ENCODE measurements at regions not wholly inside any gene's neighbourhood (a gene's known extent, or its start where the extent isn't known, plus 50 kb on each side); places are given as distances from the start of the nearest gene placed in this dataset.

DNA sequence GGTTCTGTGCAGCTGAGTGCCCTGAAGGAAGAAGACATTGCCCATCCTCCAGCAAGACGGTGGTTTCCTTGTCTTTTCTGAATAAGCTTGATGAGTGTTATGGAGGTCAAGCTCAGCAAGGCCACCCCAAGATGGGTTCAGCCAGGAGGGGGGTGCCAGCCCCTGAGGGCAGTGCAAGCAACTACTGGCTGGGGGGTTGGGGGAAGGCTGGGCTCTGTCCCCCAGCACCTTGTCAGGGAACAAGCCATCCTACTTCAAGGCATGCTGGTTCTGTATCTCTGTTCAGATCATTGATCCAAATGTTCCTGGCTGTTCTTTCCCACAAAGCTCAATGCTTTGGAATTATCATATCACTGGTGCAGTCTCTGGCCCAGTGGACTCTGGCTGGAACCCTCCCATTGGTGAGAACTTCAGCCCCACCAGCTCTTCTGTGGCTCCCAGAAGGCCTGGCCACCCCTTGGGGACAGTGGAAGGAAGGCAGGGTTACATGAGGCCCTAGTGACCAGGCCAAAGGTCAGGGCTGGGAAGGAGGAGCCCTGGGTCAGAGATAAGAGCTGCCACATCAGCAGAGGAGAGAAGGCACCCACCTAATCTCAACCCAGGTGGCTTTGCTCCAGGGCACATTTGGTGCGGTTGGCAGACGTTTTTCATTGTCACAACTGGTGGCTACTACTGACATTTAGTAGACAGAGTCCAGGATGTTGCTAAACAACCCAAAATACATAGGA, 280.2 kb downstream of the IRX2 start:
- no peak overlapping the region for H3K4me3 Mint-ChIP-seq
- no peak overlapping the region for H3K27ac Mint-ChIP-seq

DNA sequence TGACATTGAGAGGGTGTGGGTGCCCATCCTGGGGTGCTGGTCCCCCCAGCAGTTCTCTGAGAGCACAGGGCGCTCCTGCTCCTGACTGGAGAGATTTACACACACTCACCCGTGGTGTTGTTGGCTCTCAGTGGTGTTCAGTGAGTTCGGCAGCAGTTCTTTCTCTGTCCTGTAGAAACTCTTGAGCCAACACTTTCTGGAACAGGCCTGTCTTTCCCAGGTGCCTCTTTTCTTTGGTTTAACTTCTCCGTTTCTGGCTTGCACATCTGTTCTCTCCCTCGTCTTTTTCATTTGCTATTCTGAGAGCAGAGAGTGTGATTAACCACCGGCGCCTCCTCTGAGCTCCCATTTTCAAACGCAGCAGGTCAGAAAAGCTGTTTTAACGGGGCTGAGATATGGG, 284.5 kb downstream of the IRX2 start:
- Mint-ChIP-seq H3K4me3 (no peak overlapping the region), H3K27me3 (peaks cover 7% of the 10 kb centered on the region), H3K36me3 (no peaks in the 10 kb centered on the region), H3K27ac (no peak overlapping the region), H3K4me1 (ENCODE audit: low read depth) (no peaks in the 10 kb centered on the region), H3K9me3 (ENCODE audit: low read depth) (no peaks in the 10 kb centered on the region)

More for the DNA sequence above, 280.2 kb downstream of the IRX2 start:
- H3K4me1 Mint-ChIP-seq (ENCODE audit: low read depth): no peaks in the 10 kb centered on the region
- no peaks in the 10 kb centered on the region for H3K36me3 Mint-ChIP-seq
- H3K9me3 Mint-ChIP-seq (ENCODE audit: low read depth): no peaks in the 10 kb centered on the region
- H3K27me3 Mint-ChIP-seq: peaks cover 4% of the 10 kb centered on the region

DNA sequence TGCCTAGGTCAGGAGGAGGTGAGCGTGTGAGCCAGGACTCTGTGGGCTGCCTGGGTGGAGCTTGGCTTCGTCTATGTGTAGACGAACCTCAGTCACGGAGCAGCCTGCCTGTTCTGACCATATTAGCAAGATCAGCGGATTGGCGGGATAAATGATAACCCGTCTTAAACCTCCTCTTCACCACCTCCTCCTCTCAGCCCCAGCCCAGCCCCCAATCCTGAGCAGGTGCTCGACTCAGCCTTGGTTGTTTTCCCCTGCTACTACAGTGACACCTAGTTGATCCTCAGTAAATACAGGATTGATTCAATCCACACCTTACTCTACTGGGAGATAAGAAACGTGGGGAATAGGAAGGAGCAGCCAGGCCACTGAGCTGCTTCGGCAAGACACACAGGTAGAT, 286.1 kb downstream of the IRX2 start:
- Mint-ChIP-seq H3K9me3 (ENCODE audit: low read depth) (no peaks in the 10 kb centered on the region), H3K36me3 (no peaks in the 10 kb centered on the region), H3K4me3 (no peak overlapping the region), H3K27me3 (peaks cover 4% of the 10 kb centered on the region), H3K27ac (no peak overlapping the region), H3K4me1 (ENCODE audit: low read depth) (no peaks in the 10 kb centered on the region)

DNA sequence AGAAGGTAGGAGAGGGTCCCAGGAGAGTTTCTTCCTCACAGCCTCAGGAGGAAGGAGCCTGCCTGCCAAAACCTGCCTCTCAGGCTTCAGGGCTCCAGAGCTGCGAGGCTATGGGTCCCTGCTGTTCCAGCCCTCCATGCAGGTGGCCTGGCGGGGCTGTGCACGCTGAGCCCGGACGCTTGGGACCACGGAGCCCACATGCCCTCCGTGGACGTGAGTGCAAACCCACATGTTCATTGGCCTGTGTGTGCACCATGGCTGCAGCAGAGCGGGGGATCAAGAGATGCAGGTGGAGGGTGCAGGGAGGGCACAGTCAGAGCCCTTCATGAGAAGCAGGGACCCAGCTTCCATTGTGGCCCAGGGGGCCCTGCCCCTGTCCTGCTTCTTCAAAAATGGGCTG, 287.3 kb downstream of the IRX2 start:
- no peak overlapping the region for H3K4me3 Mint-ChIP-seq
- no peaks in the 10 kb centered on the region for H3K9me3 Mint-ChIP-seq (ENCODE audit: low read depth)
- H3K27ac Mint-ChIP-seq: no peak overlapping the region
- no peaks in the 10 kb centered on the region for H3K36me3 Mint-ChIP-seq
- no peaks in the 10 kb centered on the region for H3K4me1 Mint-ChIP-seq (ENCODE audit: low read depth)
- peaks cover 4% of the 10 kb centered on the region for H3K27me3 Mint-ChIP-seq

DNA sequence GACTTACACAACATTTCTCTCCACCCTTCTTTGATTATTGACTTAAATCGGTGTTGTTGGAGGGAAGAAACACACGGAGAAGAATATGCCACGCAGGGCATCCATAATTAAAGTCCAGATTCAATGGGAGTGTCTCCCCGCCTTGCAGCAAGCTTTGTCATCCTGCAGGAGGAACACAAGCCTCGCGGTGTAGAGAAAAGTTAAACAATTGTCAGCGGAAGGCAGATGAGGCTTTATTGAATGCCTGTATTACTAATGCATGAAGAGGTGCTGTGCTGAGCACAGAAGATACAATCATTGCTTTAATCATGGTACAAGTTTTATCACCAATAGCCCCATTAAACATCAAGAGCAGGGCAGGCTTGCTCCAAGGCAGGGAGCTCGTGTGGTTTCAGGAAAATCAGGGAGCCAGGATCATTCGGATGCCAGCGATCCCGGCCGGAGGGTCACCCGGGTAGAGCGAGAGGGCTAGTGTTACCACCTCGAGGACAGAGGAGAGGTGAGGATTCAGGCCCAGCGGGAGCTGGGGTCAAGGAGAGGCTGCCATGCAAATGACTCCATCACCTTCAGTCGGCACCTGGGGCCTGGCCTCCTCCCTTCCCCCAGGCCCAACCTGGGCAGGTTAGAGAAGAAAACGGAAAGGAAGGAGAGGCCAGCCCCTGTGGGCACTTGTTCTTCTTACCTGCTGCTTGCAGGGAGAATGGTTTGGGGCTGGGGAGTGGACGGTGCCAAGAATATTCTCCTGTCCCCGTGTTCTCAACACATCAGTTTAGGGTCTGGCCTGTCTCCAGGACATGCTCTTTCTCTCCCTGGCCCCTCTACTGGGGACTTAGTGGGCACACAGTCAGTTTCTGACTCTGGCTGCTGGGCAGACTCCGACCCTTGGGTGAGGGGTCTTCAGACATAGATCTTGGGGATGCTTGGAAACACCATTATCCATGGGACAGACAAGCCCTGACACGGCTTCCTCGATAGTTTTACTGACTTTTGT, 289.5 kb downstream of the IRX2 start:
- no peak overlapping the region for H3K27ac Mint-ChIP-seq
- no peaks in the 10 kb centered on the region for H3K9me3 Mint-ChIP-seq (ENCODE audit: low read depth)
- H3K4me1 Mint-ChIP-seq (ENCODE audit: low read depth): no peaks in the 10 kb centered on the region
- peaks cover 2% of the 10 kb centered on the region for H3K27me3 Mint-ChIP-seq
- H3K36me3 Mint-ChIP-seq: no peaks in the 10 kb centered on the region
- H3K4me3 Mint-ChIP-seq: no peak overlapping the region

DNA sequence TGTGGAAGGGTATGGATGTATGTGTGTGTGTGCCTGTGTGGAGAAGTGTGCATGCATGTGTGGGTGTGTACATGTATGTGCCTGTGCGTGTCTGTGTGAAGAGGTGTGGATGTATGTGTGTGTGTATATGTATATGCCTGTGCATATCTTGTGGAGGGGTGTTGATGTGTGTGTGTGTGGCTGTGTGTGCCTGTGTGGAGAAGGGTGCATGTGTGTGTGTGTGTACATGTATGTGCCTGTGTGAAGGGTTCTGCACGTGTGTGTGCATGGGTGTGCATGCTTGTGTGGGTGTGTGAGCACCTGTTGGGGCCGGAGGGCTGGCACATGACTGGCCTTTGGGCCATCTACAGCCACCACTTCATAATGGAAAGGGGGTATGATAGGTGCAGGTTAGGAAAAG, 291.4 kb downstream of the IRX2 start:
- H3K9me3 Mint-ChIP-seq (ENCODE audit: low read depth): no peaks in the 10 kb centered on the region
- no peaks in the 10 kb centered on the region for H3K36me3 Mint-ChIP-seq
- H3K4me1 Mint-ChIP-seq (ENCODE audit: low read depth): no peaks in the 10 kb centered on the region
- no peak overlapping the region for H3K4me3 Mint-ChIP-seq
- H3K27ac Mint-ChIP-seq: no peak overlapping the region
- no peaks in the 10 kb centered on the region for H3K27me3 Mint-ChIP-seq

DNA sequence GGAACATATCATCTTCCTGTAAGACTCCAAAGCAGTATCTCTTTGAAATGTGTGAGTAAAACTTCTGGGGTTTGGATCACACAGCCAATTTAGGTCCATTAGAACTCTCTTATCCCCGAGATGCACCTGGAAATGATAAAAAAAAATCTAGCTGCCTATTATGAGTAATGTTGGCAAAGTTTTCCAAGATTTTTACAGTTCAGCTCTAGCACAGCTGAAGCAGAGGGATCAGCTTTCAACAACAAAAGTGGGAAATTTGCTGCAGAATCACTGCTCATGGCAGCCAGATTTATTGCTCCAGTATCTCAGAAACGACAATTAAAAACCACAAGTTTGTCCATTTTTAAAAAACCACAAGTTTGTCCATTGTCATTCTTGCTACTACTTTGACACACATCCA, 292.2 kb downstream of the IRX2 start:
- no peaks in the 10 kb centered on the region for H3K9me3 Mint-ChIP-seq (ENCODE audit: low read depth)
- no peaks in the 10 kb centered on the region for H3K4me1 Mint-ChIP-seq (ENCODE audit: low read depth)
- no peak overlapping the region for H3K4me3 Mint-ChIP-seq
- no peaks in the 10 kb centered on the region for H3K27me3 Mint-ChIP-seq
- no peaks in the 10 kb centered on the region for H3K36me3 Mint-ChIP-seq
- no peak overlapping the region for H3K27ac Mint-ChIP-seq

DNA sequence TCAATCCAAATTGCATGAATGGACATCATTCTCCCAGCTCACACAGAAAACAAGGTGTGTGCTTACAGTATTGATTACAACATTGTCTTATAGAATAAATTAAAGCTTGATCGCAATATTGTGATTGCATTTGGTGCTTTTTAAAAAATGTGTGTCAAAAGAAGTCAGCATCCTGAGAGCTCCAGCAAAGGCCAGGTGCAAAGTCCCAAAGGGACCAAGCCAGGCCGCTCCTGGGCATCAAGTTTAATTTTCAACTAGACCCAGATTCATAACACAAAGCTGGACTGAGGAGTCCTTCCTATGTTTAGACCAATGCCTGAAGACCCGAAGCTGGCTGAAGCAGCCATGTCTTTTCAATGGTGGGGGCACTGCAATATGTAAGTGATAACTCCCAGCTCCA, 295.6 kb downstream of the IRX2 start:
- Mint-ChIP-seq H3K4me3 (no peak overlapping the region), H3K9me3 (ENCODE audit: low read depth) (no peaks in the 10 kb centered on the region), H3K27me3 (no peaks in the 10 kb centered on the region), H3K27ac (no peak overlapping the region), H3K4me1 (ENCODE audit: low read depth) (no peaks in the 10 kb centered on the region), H3K36me3 (no peaks in the 10 kb centered on the region)

DNA sequence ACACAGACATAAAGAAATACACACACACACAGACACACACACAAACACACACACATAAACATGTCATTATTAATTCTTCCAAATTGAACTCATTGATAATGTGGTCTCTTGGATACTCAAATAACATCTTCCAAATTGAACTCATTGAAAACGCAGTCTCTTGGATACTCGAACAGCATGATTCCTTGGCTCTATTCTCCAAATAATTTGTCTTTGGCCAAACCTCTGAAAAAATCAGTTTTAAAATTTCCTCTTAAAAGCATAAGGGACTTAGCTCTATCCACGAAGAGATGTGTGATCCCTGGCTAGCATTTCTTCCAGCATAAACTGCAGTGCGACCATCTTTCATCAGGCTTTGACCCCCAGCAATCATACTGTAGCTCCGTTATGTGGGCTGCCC, 296.6 kb downstream of the IRX2 start:
- Mint-ChIP-seq H3K36me3 (no peaks in the 10 kb centered on the region), H3K27me3 (no peaks in the 10 kb centered on the region), H3K9me3 (ENCODE audit: low read depth) (no peaks in the 10 kb centered on the region), H3K4me3 (no peak overlapping the region), H3K27ac (no peak overlapping the region), H3K4me1 (ENCODE audit: low read depth) (no peaks in the 10 kb centered on the region)

DNA sequence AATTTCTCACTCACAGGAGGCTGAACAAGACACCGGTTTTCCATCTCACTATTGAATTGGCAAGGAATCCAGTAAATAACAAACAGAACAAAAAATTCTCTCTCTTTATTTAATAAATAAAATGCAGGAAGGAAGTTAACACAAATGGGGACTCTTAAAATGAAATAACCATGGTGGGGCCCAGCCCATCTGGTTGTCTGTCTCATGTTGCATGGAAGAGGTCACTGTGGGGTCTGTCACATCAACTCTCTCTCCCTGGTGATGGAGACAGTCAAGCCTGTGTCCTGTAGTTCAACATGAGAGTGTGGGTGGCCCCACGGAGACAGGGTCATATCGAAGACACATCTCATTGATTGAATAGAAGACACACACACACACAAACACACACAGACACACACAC, 297.7 kb downstream of the IRX2 start:
- Mint-ChIP-seq H3K4me1 (ENCODE audit: low read depth) (no peaks in the 10 kb centered on the region), H3K4me3 (no peak overlapping the region), H3K9me3 (ENCODE audit: low read depth) (no peaks in the 10 kb centered on the region), H3K27ac (no peak overlapping the region), H3K36me3 (no peaks in the 10 kb centered on the region), H3K27me3 (no peaks in the 10 kb centered on the region)

DNA sequence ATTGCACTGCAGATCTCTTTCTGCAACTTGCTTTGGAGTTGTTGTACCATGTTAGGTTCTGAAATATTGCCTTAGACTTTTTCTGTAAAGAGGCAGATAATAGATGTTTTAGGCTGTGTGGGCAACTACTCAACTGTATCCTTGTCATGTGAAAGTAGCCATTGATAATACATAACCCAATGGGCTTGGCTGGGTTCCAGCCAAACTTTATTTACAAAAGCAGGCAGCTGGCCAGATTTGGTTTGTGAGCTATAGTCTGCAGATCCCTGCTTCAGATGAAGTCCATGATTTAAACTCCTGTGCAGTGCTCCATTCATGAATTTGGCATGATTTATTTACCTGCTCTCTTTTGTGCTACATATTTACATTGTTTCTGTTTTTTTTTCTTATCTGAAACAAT, 300.4 kb downstream of the IRX2 start:
- Mint-ChIP-seq H3K4me1 (ENCODE audit: low read depth) (no peaks in the 10 kb centered on the region), H3K9me3 (ENCODE audit: low read depth) (peaks cover 5% of the 10 kb centered on the region), H3K27ac (no peak overlapping the region)

DNA sequence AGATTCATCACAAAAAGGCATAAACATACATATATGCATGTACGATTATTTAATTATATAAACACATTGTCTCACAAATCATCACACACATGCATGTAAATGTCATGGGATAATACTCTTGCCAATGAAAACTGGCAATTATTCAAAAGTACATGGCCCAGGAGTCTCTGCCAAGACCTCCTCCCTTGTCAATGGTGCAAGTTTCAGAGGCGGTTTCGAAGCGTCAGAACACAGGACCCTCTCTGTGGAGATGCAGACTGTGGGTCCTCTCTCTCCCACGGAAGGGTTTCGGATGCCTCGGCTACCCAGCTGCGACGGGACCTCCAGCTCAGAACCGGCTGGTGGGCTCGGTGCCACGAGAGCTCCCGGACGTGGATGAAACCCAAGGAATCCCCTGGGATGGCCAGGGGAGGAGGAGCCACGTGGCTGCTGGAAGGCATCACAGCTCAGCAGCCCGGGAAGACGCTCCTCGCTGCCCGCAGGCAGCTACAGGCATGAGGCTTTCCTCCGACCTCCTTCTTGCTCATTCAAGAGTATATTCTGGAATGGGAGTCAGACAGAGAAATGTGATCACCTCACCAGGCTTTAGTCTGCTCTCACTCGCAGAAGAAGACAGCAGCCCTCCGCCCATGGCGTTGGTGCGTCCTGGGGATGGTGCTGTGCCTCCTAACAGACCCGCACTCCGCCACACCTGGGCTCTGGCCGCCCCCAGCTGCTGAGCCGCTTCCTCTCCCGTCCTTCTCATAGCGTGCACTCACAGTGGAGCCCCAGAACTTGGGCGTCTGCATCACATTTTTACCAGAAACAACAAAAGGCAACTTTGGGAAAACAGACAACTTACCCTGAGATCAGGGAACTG, 308.8 kb downstream of the IRX2 start:
- H3K4me1 Mint-ChIP-seq (ENCODE audit: low read depth): no peaks in the 10 kb centered on the region
- H3K9me3 Mint-ChIP-seq (ENCODE audit: low read depth): peaks cover 5% of the 10 kb centered on the region
- H3K36me3 Mint-ChIP-seq: no peaks in the 10 kb centered on the region
- H3K4me3 Mint-ChIP-seq: no peak overlapping the region
- H3K27ac Mint-ChIP-seq: no peak overlapping the region
- H3K27me3 Mint-ChIP-seq: no peaks in the 10 kb centered on the region

More for the DNA sequence above, 300.4 kb downstream of the IRX2 start:
- Mint-ChIP-seq H3K27me3 (no peaks in the 10 kb centered on the region), H3K36me3 (no peaks in the 10 kb centered on the region), H3K4me3 (no peak overlapping the region)

DNA sequence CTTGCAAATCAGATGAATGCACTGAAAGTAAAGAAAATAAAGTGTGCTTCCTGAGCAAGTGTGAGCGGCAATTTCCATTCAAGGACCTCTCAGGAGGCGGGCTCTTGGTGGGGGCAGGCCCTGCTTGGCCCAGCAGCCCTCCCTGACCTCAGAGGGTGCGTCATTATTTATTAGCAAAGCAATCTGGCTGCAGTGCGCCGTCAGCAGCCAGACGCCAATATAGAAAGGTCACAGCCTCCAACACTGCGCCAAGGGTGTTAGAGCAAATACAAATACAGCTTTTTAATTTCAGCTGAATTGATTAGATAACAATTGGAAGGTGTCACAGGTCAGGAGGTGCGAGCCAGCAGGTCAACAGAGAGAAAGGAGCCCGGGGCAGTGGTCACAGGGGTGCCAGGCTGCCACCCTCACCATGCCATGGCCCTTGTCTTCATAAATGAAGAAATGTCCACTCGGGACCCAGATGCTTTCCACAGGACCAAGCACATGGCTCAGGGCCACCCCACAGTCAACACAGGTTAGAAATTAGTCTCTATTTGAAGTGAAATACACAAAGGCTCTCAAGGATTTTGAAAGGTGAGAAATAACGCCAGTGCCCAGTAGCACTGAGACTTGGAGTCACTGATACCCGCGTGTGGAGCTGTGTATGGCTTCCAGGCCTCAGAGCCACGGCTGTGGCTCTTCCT, 309.8 kb downstream of the IRX2 start:
- H3K4me1 Mint-ChIP-seq (ENCODE audit: low read depth): no peaks in the 10 kb centered on the region
- no peaks in the 10 kb centered on the region for H3K27me3 Mint-ChIP-seq
- no peak overlapping the region for H3K4me3 Mint-ChIP-seq
- H3K9me3 Mint-ChIP-seq (ENCODE audit: low read depth): no peaks in the 10 kb centered on the region
- H3K36me3 Mint-ChIP-seq: no peaks in the 10 kb centered on the region
- no peak overlapping the region for H3K27ac Mint-ChIP-seq

DNA sequence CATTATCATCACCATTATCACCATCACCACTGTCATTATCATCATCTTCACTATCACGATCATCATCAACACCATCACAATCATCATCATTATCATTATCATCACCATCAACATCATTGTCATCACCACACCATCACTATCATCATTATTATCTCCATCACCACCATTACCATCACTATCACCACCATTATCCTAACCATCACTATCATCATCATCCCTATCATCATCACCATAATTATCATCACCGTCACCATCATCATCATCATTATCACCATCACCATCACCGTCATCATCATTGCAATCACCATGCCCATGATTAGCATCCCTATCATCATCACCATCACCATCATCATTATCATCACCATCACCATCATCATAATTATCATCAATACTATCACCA, 311.9 kb downstream of the IRX2 start:
- Mint-ChIP-seq H3K27me3 (no peaks in the 10 kb centered on the region), H3K27ac (no peak overlapping the region), H3K4me3 (no peak overlapping the region), H3K36me3 (no peaks in the 10 kb centered on the region), H3K9me3 (ENCODE audit: low read depth) (no peaks in the 10 kb centered on the region), H3K4me1 (ENCODE audit: low read depth) (no peaks in the 10 kb centered on the region)
